ENCODE measurements at regions not wholly inside any gene's neighbourhood (a gene's known extent, or its start where the extent isn't known, plus 50 kb on each side); places are given as distances from the start of the nearest gene placed in this dataset.

GRCh38 chr4:17260166-17260907 is 251.6 kb downstream of the QDPR start:
- H3K79me2 ChIP-seq (ENCODE audit: control insufficient read depth, insufficient read depth, low read length, poor library complexity): no peaks in the 10 kb centered on the region
- H2BK5ac ChIP-seq (ENCODE audit: low read depth, low read length, poor library complexity): no peak overlapping the region
- H2AFZ ChIP-seq (ENCODE audit: insufficient read depth, low read length, poor library complexity): no peak overlapping the region

GRCh38 chr4:17258106-17258505 is 253.8 kb downstream of the QDPR start:
- Histone ChIP-seq H2BK5ac (ENCODE audit: low read depth, low read length, poor library complexity) (no peak overlapping the region), H3K79me1 (ENCODE audit: low read length) (no peaks in the 10 kb centered on the region), H3K23ac (ENCODE audit: low read length) (no peak overlapping the region), H4K12ac (ENCODE audit: low read depth, low read length) (no peak overlapping the region), H2AFZ (ENCODE audit: insufficient read depth, low read length, poor library complexity) (no peak overlapping the region), H3K27ac (ENCODE audit: low read depth, low read length) (no peak overlapping the region), H3K18ac (ENCODE audit: low read length) (no peak overlapping the region), H3K79me2 (ENCODE audit: control insufficient read depth, insufficient read depth, low read length, poor library complexity) (no peaks in the 10 kb centered on the region), H3K4ac (ENCODE audit: low read depth, low read length) (no peak overlapping the region), H3K9me3 (ENCODE audit: insufficient read depth, low read depth, low read length) (no peaks in the 10 kb centered on the region), H2BK120ac (ENCODE audit: insufficient read depth, low read length, poor library complexity) (no peak overlapping the region), H3K4me1 (ENCODE audit: control insufficient read depth in 1 of 2, insufficient read depth in 2 of 2, low read length in 2 of 2) (no peaks in the 10 kb centered on the region), H2AK5ac (ENCODE audit: low read length) (no peak overlapping the region), H3K4me2 (ENCODE audit: low read length) (no peak overlapping the region), H3K14ac (ENCODE audit: low read length) (no peak overlapping the region), H4K8ac (ENCODE audit: low read depth, low read length) (no peak overlapping the region), H3K36me3 (ENCODE audit: control insufficient read depth in 1 of 2, insufficient read depth in 2 of 2, low read length in 2 of 2) (no peaks in the 10 kb centered on the region), H3K27me3 (ENCODE audit: insufficient read depth, low read length) (no peaks in the 10 kb centered on the region), H3K9ac (ENCODE audit: low read length) (no peak overlapping the region), H4K91ac (ENCODE audit: low read depth, low read length) (no peak overlapping the region), H2BK12ac (ENCODE audit: low read length) (no peak overlapping the region), H3K4me3 (ENCODE audit: low read depth, low read length) (no peak overlapping the region)
- no peak for DNase-seq
- WGBS (ENCODE audit: extremely low coverage, insufficient coverage, insufficient read length): no CpG with 5 or more reads among the region's 2 CpGs

More at GRCh38 chr4:17260166-17260907, 251.6 kb downstream of the QDPR start:
- H3K27ac ChIP-seq (ENCODE audit: low read depth, low read length): no peak overlapping the region
- H3K23ac ChIP-seq (ENCODE audit: low read length): no peak overlapping the region
- no peak overlapping the region for H4K8ac ChIP-seq (ENCODE audit: low read depth, low read length)
- no peak overlapping the region for H2BK120ac ChIP-seq (ENCODE audit: insufficient read depth, low read length, poor library complexity)
- no peak overlapping the region for H2AK5ac ChIP-seq (ENCODE audit: low read length)
- H4K91ac ChIP-seq (ENCODE audit: low read depth, low read length): no peak overlapping the region
- no peaks in the 10 kb centered on the region for H3K9me3 ChIP-seq (ENCODE audit: insufficient read depth, low read depth, low read length)
- no CpG with 5 or more reads among the region's 4 CpGs for WGBS (ENCODE audit: extremely low coverage, insufficient coverage, insufficient read length)
- no peak overlapping the region for H2BK12ac ChIP-seq (ENCODE audit: low read length)
- no peak overlapping the region for H3K4me2 ChIP-seq (ENCODE audit: low read length)
- no peak overlapping the region for H4K12ac ChIP-seq (ENCODE audit: low read depth, low read length)
- DNase-seq: no peak
- no peak overlapping the region for H3K4ac ChIP-seq (ENCODE audit: low read depth, low read length)
- no peak overlapping the region for H3K9ac ChIP-seq (ENCODE audit: low read length)
- H3K79me1 ChIP-seq (ENCODE audit: low read length): no peaks in the 10 kb centered on the region
- no peaks in the 10 kb centered on the region for H3K4me1 ChIP-seq (ENCODE audit: control insufficient read depth in 1 of 2, insufficient read depth in 2 of 2, low read length in 2 of 2)
- no peaks in the 10 kb centered on the region for H3K27me3 ChIP-seq (ENCODE audit: insufficient read depth, low read length)
- no peak overlapping the region for H3K4me3 ChIP-seq (ENCODE audit: low read depth, low read length)
- H3K14ac ChIP-seq (ENCODE audit: low read length): no peak overlapping the region
- H3K18ac ChIP-seq (ENCODE audit: low read length): no peak overlapping the region
- H3K36me3 ChIP-seq (ENCODE audit: control insufficient read depth in 1 of 2, insufficient read depth in 2 of 2, low read length in 2 of 2): no peaks in the 10 kb centered on the region

DNA sequence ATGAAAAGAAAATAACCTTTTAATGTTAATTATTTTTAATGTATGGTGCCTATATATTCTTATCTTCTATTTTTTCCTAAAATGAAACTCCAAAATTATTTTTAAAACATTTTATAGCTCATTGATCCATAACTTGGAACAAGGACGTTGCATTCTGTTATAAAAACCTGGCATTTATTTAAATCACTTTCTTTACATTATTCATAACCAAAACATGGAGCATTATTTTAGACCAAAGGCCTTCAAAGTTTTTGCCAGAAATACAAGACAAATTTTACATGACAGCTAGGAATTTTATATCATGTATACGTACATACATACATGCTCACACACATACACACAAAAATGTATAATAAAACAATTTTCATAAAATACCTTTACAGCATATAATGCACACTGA is 259.8 kb downstream of the QDPR start:
- H3K27ac ChIP-seq (ENCODE audit: low read depth, low read length): no peak overlapping the region
- H4K12ac ChIP-seq (ENCODE audit: low read depth, low read length): no peak overlapping the region
- H3K79me2 ChIP-seq (ENCODE audit: control insufficient read depth, insufficient read depth, low read length, poor library complexity): no peaks in the 10 kb centered on the region
- no peak for DNase-seq
- no peak overlapping the region for H2AFZ ChIP-seq (ENCODE audit: insufficient read depth, low read length, poor library complexity)
- H4K91ac ChIP-seq (ENCODE audit: low read depth, low read length): no peak overlapping the region
- H3K4me3 ChIP-seq (ENCODE audit: low read depth, low read length): no peak overlapping the region
- H3K9me3 ChIP-seq (ENCODE audit: insufficient read depth, low read depth, low read length): no peaks in the 10 kb centered on the region
- H2BK120ac ChIP-seq (ENCODE audit: insufficient read depth, low read length, poor library complexity): no peak overlapping the region
- no peaks in the 10 kb centered on the region for H3K27me3 ChIP-seq (ENCODE audit: insufficient read depth, low read length)
- WGBS (ENCODE audit: extremely low coverage, insufficient coverage, insufficient read length): no CpG with 5 or more reads among the region's 2 CpGs
- H4K8ac ChIP-seq (ENCODE audit: low read depth, low read length): no peak overlapping the region
- H3K4ac ChIP-seq (ENCODE audit: low read depth, low read length): no peak overlapping the region
- no peak overlapping the region for H3K23ac ChIP-seq (ENCODE audit: low read length)
- H3K4me1 ChIP-seq (ENCODE audit: control insufficient read depth in 1 of 2, insufficient read depth in 2 of 2, low read length in 2 of 2): no peaks in the 10 kb centered on the region
- H3K14ac ChIP-seq (ENCODE audit: low read length): no peak overlapping the region
- H3K9ac ChIP-seq (ENCODE audit: low read length): no peak overlapping the region
- no peak overlapping the region for H3K4me2 ChIP-seq (ENCODE audit: low read length)
- no peak overlapping the region for H3K18ac ChIP-seq (ENCODE audit: low read length)
- no peak overlapping the region for H2AK5ac ChIP-seq (ENCODE audit: low read length)
- no peaks in the 10 kb centered on the region for H3K79me1 ChIP-seq (ENCODE audit: low read length)
- no peak overlapping the region for H2BK12ac ChIP-seq (ENCODE audit: low read length)
- no peaks in the 10 kb centered on the region for H3K36me3 ChIP-seq (ENCODE audit: control insufficient read depth in 1 of 2, insufficient read depth in 2 of 2, low read length in 2 of 2)
- H2BK5ac ChIP-seq (ENCODE audit: low read depth, low read length, poor library complexity): no peak overlapping the region

- no peak overlapping the region for H2AFZ ChIP-seq (ENCODE audit: insufficient read depth, low read length, poor library complexity)
- no peaks in the 10 kb centered on the region for H3K4me1 ChIP-seq (ENCODE audit: control insufficient read depth in 1 of 2, insufficient read depth in 2 of 2, low read length in 2 of 2)
- H2AK5ac ChIP-seq (ENCODE audit: low read length): no peak overlapping the region
- no peak overlapping the region for H3K27ac ChIP-seq (ENCODE audit: low read depth, low read length)
- no peaks in the 10 kb centered on the region for H3K36me3 ChIP-seq (ENCODE audit: control insufficient read depth in 1 of 2, insufficient read depth in 2 of 2, low read length in 2 of 2)
- no peak overlapping the region for H2BK120ac ChIP-seq (ENCODE audit: insufficient read depth, low read length, poor library complexity)
- H2BK12ac ChIP-seq (ENCODE audit: low read length): no peak overlapping the region
- no peak overlapping the region for H3K23ac ChIP-seq (ENCODE audit: low read length)
- H3K18ac ChIP-seq (ENCODE audit: low read length): no peak overlapping the region
- WGBS (ENCODE audit: extremely low coverage, insufficient coverage, insufficient read length): no CpG with 5 or more reads among the region's 3 CpGs
- no peak overlapping the region for H3K4me2 ChIP-seq (ENCODE audit: low read length)
- H4K8ac ChIP-seq (ENCODE audit: low read depth, low read length): no peak overlapping the region
- no peak overlapping the region for H3K9ac ChIP-seq (ENCODE audit: low read length)
- no peak overlapping the region for H3K4me3 ChIP-seq (ENCODE audit: low read depth, low read length)
- no peaks in the 10 kb centered on the region for H3K79me2 ChIP-seq (ENCODE audit: control insufficient read depth, insufficient read depth, low read length, poor library complexity)
- H3K27me3 ChIP-seq (ENCODE audit: insufficient read depth, low read length): no peaks in the 10 kb centered on the region
- H3K79me1 ChIP-seq (ENCODE audit: low read length): no peaks in the 10 kb centered on the region
- H4K91ac ChIP-seq (ENCODE audit: low read depth, low read length): no peak overlapping the region
- H2BK5ac ChIP-seq (ENCODE audit: low read depth, low read length, poor library complexity): no peak overlapping the region
- H3K14ac ChIP-seq (ENCODE audit: low read length): no peak overlapping the region
- no peak overlapping the region for H3K4ac ChIP-seq (ENCODE audit: low read depth, low read length)
- H3K9me3 ChIP-seq (ENCODE audit: insufficient read depth, low read depth, low read length): no peaks in the 10 kb centered on the region
- no peak overlapping the region for H4K12ac ChIP-seq (ENCODE audit: low read depth, low read length)
- no peak for DNase-seq
Observed at GRCh38 chr4:17251101-17251500, 260.8 kb downstream of the QDPR start.
